Gastroesophageal sphincter (tissue), 3 donors: ENCODE measurements at regions not wholly inside any gene's neighbourhood (a gene's known extent, or its start where the extent isn't known, plus 50 kb on each side); places are given as distances from the start of the nearest gene placed in this dataset.

Experiments
- CTCF ChIP-seq, 4 experiments: fragments of 200-600 bp in 2 of 4; fragments of 450-650 bp in 2 of 4; sonication (generic) in 1 of 4; IDR thresholded peaks; one replicate each; pipeline ENCODE4 v1.5.1; 2017 to 2019; ENCODE audit warnings: antibody characterized with exemption in 4 of 4, mild to moderate bottlenecking in 2 of 4, moderate library complexity in 2 of 4
- EP300 ChIP-seq: sonication (generic); formaldehyde crosslinking; IDR thresholded peaks from one replicate; pipeline ENCODE4 v1.6.1; 2017; ENCODE audit warnings: antibody characterized with exemption, mild to moderate bottlenecking
- POLR2A ChIP-seq, 2 donors: fragments of 450-650 bp; IDR thresholded peaks; one replicate each; pipeline ENCODE4 v1.6.1; 2017; ENCODE audit warnings: antibody characterized with exemption in 2 of 2, mild to moderate bottlenecking in 2 of 2, moderate library complexity in 1 of 2

- TF ChIP-seq CTCF (IDR thresholded peaks at IDR 0.05) (no peak), POLR2A (IDR thresholded peaks at IDR 0.05) (no peak), EP300 (no peak)
These were observed 90.8 kb downstream of the TMEM167A start for GRCh38 chr5:82986404-82986803.
